GM18517 (cell line): ENCODE measurements at regions not wholly inside any gene's neighbourhood (a gene's known extent, or its start where the extent isn't known, plus 50 kb on each side); places are given as distances from the start of the nearest gene placed in this dataset.

Source experiments
- ATAC-seq: cut with Tn5 transposase; IDR thresholded peaks from one replicate; pipeline ENCODE4 v1.9.1; 2021; ENCODE audit warnings: mild to moderate bottlenecking, moderate library complexity; ENCODE audit not compliant: unreplicated experiment

- no peak for ATAC-seq
Measured at GRCh38 chr14:98731286-98731685, 540.7 kb downstream of the BCL11B start.

GRCh38 chr14:98731701-98732100, 540.3 kb downstream of the BCL11B start:
- no peak for ATAC-seq

- ATAC-seq: no peak
Measured at GRCh38 chr14:98733536-98733935, 538.5 kb downstream of the BCL11B start.

- ATAC-seq: no peak
Measured at GRCh38 chr14:98736701-98737338, 535.2 kb downstream of the BCL11B start.

GRCh38 chr14:98741523-98741922, 530.5 kb downstream of the BCL11B start:
- no peak for ATAC-seq

GRCh38 chr14:98742001-98742400, 530.0 kb downstream of the BCL11B start:
- no peak for ATAC-seq

GRCh38 chr14:98743536-98743935, 528.5 kb downstream of the BCL11B start:
- no peak for ATAC-seq

- ATAC-seq: no peak
Measured at GRCh38 chr14:98748966-98749365, 523.0 kb downstream of the BCL11B start.

- ATAC-seq: no peak
Measured at GRCh38 chr14:98751110-98751509, 520.9 kb downstream of the BCL11B start.

GRCh38 chr14:98752660-98753059, 519.3 kb downstream of the BCL11B start:
- no peak for ATAC-seq

GRCh38 chr14:98754343-98755020, 517.5 kb downstream of the BCL11B start:
- ATAC-seq: no peak

GRCh38 chr14:98756749-98757148, 515.2 kb downstream of the BCL11B start:
- no peak for ATAC-seq

GRCh38 chr14:98758440-98758839, 513.6 kb downstream of the BCL11B start:
- ATAC-seq: no peak

GRCh38 chr14:98761993-98762392, 510.0 kb downstream of the BCL11B start:
- no peak for ATAC-seq

- ATAC-seq: no peak
Measured at GRCh38 chr14:98766818-98767217, 505.2 kb downstream of the BCL11B start.

GRCh38 chr14:98769326-98769725, 502.7 kb downstream of the BCL11B start:
- no peak for ATAC-seq

GRCh38 chr14:98770151-98770550, 501.8 kb downstream of the BCL11B start:
- no peak for ATAC-seq

GRCh38 chr14:98773814-98774213, 498.2 kb downstream of the BCL11B start:
- ATAC-seq: no peak

GRCh38 chr14:98775892-98776291, 496.1 kb downstream of the BCL11B start:
- ATAC-seq: no peak

GRCh38 chr14:98782062-98782461, 489.9 kb downstream of the BCL11B start:
- ATAC-seq: no peak

GRCh38 chr14:98785578-98785977, 486.4 kb downstream of the BCL11B start:
- ATAC-seq: no peak

GRCh38 chr14:98786456-98786855, 485.5 kb downstream of the BCL11B start:
- no peak for ATAC-seq

- ATAC-seq: no peak
Measured at GRCh38 chr14:98791661-98792060, 480.3 kb downstream of the BCL11B start.
